Neuron (in vitro differentiated cells): ENCODE measurements at regions not wholly inside any gene's neighbourhood (a gene's known extent, or its start where the extent isn't known, plus 50 kb on each side); places are given as distances from the start of the nearest gene placed in this dataset.
"Not testable (repeated sequence)": the region's sequence is repeated elsewhere in the genome, so short reads cannot be mapped to it uniquely, and the experiment has no call there.

Experiments
- H2AFZ ChIP-seq: one replicate; pipeline ENCODE4 v1.6.1; 2013; ENCODE audit warnings: low read depth, mild to moderate bottlenecking, inconsistent platforms, low read length, moderate library complexity
- H3K27me3 ChIP-seq: one replicate; pipeline ENCODE4 v1.6.1; 2013; ENCODE audit warnings: low read length; ENCODE audit not compliant: insufficient read depth
- H3K36me3 ChIP-seq: one replicate; pipeline ENCODE4 v1.6.1; 2013; ENCODE audit warnings: low read length; ENCODE audit not compliant: insufficient read depth
- H3K4me1 ChIP-seq: one replicate; pipeline ENCODE4 v1.6.1; 2013; ENCODE audit warnings: low read length; ENCODE audit not compliant: insufficient read depth
- H3K4me3 ChIP-seq: 2 replicates; pipeline ENCODE4 v1.5.1; 2013; ENCODE audit warnings: mild to moderate bottlenecking, low read length, moderate library complexity
- H3K9me3 ChIP-seq: one replicate; pipeline ENCODE4 v1.6.1; 2013; ENCODE audit warnings: low read length

GRCh38 chr7:65683362-65683761, 189.5 kb upstream of the VKORC1L1 start:
- not testable (repeated sequence) for H3K27me3 ChIP-seq, H3K4me1 ChIP-seq, H3K4me3 ChIP-seq, H3K36me3 ChIP-seq, H2AFZ ChIP-seq, H3K9me3 ChIP-seq

DNA sequence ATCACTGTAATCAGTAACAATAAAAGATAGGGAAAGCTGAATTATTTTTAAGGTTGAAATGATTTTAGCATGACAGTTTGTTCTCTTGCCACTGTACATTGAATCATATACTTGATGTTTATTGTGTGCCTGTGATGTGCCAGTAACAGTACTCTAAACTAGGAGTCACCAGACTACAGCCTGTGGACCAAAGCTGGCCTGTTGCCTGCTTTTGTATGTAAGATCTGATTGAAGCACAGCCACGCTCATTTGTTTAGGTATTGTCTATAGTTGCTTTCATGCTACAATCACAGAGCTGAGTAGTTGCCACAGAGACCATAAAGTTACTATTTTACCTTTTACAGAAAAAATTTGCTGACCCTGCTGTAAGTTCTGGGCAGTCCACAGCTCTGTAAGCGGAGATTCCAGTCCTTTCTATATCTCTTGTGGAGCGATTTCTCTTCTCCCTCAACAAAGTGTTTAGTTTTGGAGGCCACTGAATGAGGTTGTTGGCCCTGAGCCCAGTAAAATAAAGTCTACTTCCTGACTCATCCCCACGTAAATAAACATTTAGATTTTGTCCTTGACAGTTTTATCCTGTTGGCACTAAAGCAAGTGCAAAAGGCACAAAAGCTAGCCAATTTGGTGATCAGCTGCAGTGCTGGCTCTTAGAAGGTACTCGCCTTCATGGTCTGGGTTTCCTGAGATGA, 173.7 kb upstream of the VKORC1L1 start:
- not testable (repeated sequence) for H3K36me3 ChIP-seq, H3K4me1 ChIP-seq, H3K27me3 ChIP-seq, H3K4me3 ChIP-seq, H3K9me3 ChIP-seq, H2AFZ ChIP-seq

- not testable (repeated sequence) for H3K27me3 ChIP-seq, H2AFZ ChIP-seq, H3K36me3 ChIP-seq, H3K9me3 ChIP-seq, H3K4me1 ChIP-seq, H3K4me3 ChIP-seq
Measured at GRCh38 chr7:65699715-65700356, 173.0 kb upstream of the VKORC1L1 start.

- not testable (repeated sequence) for H3K27me3 ChIP-seq, H3K36me3 ChIP-seq, H2AFZ ChIP-seq, H3K4me3 ChIP-seq, H3K4me1 ChIP-seq, H3K9me3 ChIP-seq
Measured at GRCh38 chr7:65719123-65719798, 153.6 kb upstream of the VKORC1L1 start.

DNA sequence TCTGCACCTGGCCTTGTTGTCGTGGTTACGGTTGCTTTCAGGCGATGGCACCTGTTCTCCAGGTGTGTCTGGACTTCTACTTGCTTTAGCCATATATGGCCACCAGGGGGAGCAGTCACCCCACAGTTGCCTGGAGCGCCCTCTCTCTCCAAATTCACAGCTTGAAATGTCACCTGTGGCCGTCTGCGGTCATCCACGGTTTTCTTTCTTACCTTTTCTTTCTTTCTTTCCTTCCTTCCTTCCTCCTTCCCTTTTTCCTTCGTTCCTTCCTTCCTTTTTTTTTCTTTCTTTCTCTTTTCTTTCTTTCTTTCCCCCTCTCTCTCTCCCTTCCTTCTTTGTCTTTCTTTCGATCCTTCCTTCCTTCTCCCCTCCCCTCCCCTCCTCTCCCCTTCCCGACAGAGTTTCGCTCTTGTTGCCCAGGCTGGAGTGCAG, 150.5 kb upstream of the VKORC1L1 start:
- peaks cover 11% of the 10 kb centered on the region for H3K36me3 ChIP-seq
- H3K27me3 ChIP-seq = no peaks in the 10 kb centered on the region
- H3K4me3 ChIP-seq = no peak overlapping the region
- no peaks in the 10 kb centered on the region for H3K4me1 ChIP-seq
- H3K9me3 ChIP-seq = no peaks in the 10 kb centered on the region
- H2AFZ ChIP-seq = no peak overlapping the region

DNA sequence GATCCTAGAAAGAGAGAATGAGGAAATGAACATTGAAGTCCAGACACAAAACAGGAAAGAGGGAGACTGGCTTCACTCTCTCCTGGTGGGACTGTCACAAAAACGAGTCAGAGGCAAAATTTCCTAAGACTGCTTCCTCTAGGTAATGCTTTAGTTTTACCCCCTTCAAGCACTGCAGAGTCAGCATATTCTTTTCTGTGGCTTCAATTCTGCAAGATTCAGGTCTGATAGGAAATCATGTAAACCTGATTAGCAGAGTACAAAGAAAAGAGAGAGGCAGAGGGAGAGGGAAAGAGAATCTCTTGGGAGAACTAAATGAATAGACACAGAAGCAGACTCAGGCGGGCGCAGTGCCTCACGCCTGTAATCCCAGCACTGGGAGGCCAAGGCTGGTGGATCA, 145.7 kb upstream of the VKORC1L1 start:
- H3K4me1 ChIP-seq, H2AFZ ChIP-seq, H3K9me3 ChIP-seq, H3K27me3 ChIP-seq, H3K4me3 ChIP-seq: not testable (repeated sequence)
- H3K36me3 ChIP-seq = peaks cover 15% of the 10 kb centered on the region

DNA sequence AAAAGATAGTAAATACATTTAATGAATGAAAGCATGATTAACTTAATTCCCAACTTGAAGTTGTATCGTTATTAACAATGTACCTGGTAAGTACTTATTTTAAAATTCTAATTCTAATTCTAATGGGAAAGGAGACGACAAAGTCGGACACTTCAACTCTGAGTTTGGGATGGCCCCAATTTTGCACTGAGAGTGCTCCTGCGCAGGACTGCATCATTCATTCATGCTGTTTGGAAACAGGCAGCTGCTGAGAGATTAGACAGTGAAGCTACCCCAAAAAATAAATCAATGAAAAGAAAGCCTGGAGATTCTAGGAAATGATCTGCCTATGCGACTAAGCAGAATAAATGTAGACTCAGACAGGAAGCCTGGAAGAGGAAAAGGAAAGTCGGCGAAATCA, 141.7 kb upstream of the VKORC1L1 start:
- Histone ChIP-seq H3K4me3 (no peak overlapping the region), H3K27me3 (no peaks in the 10 kb centered on the region), H2AFZ (no peak overlapping the region), H3K4me1 (no peaks in the 10 kb centered on the region), H3K9me3 (no peaks in the 10 kb centered on the region), H3K36me3 (peaks cover 23% of the 10 kb centered on the region)

DNA sequence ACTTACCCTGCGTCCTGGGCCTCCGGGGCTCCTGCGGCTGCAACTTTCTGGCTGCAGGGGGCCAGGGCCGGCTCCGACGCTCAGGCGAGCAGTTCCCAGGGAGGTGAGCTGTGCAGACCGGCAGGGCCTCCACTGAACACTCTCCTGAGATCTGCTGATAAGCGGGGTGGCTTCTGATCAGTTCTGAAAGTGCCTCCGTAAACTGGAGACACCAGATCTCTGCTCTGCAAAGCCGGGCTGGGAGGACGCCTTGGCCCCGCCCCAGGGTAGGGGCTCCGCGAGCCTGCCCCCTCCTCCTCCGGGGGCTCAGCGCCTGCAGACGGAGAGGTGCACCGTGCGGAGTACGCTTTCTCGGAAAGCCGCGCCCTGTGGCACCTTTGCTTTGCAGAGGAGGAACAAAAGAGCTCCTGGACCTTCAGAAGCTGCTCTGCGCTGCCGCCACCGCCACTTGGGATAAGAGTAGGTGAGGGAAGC, 141.3 kb upstream of the VKORC1L1 start:
- H3K36me3 ChIP-seq = peaks cover 23% of the 10 kb centered on the region
- H3K27me3 ChIP-seq = no peaks in the 10 kb centered on the region
- H2AFZ ChIP-seq = no peak overlapping the region
- H3K4me1 ChIP-seq = no peaks in the 10 kb centered on the region
- no peak overlapping the region for H3K4me3 ChIP-seq
- H3K9me3 ChIP-seq = no peaks in the 10 kb centered on the region

DNA sequence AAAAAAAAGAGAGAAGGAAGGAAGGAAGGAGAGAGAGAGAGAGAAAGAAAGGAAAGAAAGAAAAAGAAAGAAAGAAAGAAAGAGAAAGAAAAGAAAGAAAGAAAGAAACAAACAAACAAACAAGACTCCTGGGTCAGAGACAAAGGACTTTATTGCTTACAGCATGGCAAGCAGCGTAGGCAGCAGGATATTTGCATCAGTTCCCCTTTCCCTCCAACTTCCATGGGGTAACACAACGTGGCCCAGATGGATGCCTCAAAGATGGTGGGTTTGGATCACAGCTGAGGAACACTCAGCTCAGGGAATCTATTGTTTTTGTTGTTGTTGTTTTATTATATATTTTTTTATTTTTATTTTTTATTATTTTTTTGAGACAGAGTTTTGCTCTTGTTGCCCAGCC, 128.5 kb upstream of the VKORC1L1 start:
- Histone ChIP-seq H3K36me3 (peaks cover 18% of the 10 kb centered on the region), H3K4me1 (no peaks in the 10 kb centered on the region), H3K4me3 (no peak overlapping the region), H3K27me3 (no peaks in the 10 kb centered on the region), H3K9me3 (no peaks in the 10 kb centered on the region), H2AFZ (no peak overlapping the region)

DNA sequence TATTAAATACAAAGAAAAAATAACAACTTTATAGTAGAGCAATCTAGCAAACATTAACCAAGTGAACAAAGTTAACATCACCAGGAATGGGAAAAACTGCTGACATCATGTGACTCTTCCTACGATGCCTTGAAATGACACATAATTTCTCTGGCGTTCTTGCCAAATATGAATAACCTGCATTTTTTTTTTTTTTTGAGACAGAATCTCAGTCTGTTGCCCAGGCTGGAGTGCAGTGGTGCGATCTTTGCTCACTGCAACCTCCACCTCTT, 126.5 kb upstream of the VKORC1L1 start:
- no peak overlapping the region for H3K4me3 ChIP-seq
- H3K36me3 ChIP-seq = peaks cover 6% of the 10 kb centered on the region

DNA sequence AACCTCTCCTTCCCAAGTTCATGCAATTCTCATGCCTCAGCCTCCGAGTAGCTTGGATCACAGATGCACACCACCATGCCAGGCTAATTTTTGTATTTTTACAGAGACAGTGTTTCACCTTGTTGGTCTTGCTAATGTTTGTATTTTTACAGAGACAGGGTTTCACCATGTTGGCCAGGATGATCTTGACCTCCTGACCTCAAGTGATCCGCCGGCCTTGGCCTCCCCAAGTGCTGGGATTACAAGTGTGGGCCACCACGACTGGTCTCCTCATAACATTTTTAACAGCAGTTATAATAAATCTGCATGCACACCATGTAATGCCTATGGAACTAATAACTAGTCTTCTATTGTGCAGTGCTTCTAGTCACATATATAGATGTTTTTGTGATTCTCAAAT, 123.8 kb upstream of the VKORC1L1 start:
- Histone ChIP-seq H3K27me3 (no peaks in the 10 kb centered on the region), H3K36me3 (peaks cover 16% of the 10 kb centered on the region), H3K4me3 (no peak overlapping the region), H3K4me1 (peaks cover 12% of the 10 kb centered on the region), H2AFZ (no peak overlapping the region), H3K9me3 (no peaks in the 10 kb centered on the region)

More for the DNA sequence above, 126.5 kb upstream of the VKORC1L1 start:
- H3K4me1 ChIP-seq = peaks cover 7% of the 10 kb centered on the region
- H2AFZ ChIP-seq = no peak overlapping the region
- H3K27me3 ChIP-seq = no peaks in the 10 kb centered on the region
- H3K9me3 ChIP-seq = no peaks in the 10 kb centered on the region

DNA sequence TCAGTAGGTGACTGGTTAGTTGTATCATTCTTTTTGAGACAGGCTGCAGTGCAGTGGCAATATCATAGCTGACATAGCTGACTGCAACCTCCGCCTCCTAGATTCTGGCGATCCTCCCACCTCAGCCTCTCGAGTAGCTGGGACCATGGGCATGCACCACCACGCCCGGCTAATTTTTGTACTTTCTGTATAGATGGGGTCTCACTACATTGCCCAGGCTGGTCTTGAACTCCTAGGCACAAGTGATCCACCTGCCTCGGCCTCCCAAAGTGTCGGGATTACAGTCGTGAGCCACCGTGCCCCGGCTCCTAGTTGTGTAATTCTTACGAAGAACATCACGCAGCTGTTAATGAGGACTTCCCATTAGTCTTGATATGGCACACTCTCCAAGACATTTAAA, 123.4 kb upstream of the VKORC1L1 start:
- Histone ChIP-seq H3K27me3 (no peaks in the 10 kb centered on the region), H3K9me3 (no peaks in the 10 kb centered on the region), H3K4me3 (peak overlapping the region; percentile 92), H3K4me1 (peaks cover 12% of the 10 kb centered on the region), H3K36me3 (peaks cover 17% of the 10 kb centered on the region), H2AFZ (no peak overlapping the region)

DNA sequence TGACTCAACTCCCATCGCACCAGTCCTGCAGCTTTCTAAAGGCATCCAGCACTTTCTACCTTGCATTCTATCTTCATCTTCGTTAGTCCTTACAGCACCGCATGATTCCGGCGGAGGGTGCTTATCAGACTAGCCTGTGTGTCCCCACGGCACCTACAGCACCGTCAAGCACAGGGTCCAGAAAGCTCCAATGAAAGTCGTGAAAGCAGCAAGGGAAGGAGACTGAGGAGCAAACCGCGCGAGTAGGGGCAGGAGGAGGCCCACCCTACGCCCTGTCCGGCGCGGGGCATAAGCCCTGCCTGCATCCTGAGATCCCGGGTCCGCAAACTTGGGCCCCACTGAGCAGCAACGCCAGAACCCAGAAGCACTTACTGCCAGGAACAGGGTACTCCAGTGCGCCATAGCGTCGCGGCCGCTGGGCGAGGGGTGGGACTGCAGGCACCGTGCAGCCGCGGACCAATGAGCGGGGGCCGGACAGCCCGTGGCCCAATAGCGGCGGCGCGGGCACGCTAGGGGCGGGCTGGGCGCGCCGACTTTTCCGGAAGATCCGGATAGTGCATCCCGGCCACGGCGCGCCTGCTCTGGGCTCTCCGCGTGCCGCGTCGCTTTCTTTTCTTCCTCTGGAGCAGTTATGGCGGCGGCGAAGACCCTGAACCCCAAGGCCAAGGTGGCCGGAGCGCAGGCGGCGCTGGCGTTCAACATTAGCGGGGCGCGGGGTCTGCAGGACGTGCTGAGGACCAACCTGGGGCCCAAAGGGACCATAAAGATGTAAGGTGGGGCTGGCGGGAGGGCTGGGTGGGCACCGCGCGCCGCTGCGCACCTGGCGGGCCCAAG, 122.1 kb upstream of the VKORC1L1 start:
- Histone ChIP-seq H3K4me1 (peaks cover 12% of the 10 kb centered on the region), H3K4me3 (peak overlapping the region; percentile 92), H3K9me3 (no peaks in the 10 kb centered on the region), H3K36me3 (peaks cover 23% of the 10 kb centered on the region), H2AFZ (peak overlapping the region; percentile 11), H3K27me3 (no peaks in the 10 kb centered on the region)
